ENCODE measurements at regions not wholly inside any gene's neighbourhood (a gene's known extent, or its start where the extent isn't known, plus 50 kb on each side); places are given as distances from the start of the nearest gene placed in this dataset.
"Not testable (repeated sequence)": the region's sequence is repeated elsewhere in the genome, so short reads cannot be mapped to it uniquely, and the experiment has no call there.

DNA sequence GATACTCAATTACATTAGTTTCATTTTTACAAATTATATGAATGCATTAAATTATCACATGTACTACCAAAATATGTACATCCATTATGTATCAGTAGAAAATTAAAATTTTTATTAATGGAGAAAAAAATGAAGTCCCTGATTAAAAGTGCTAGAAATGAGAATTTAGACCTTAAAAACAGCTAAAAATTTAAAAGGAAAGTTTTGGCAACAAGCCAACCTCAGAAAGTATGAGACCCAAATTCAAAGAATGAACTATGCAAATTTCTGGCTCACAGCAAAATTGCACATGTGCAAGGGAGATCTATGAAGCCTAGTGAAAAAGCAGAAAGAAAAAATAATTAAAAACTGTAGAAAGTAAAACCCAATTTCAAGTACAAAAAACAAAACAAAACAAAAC, 725.1 kb upstream of the TPTE start:
- H3K27me3 Mint-ChIP-seq (ENCODE audit: low read depth); H3K36me3 Mint-ChIP-seq (ENCODE audit: low read depth); H3K4me1 Mint-ChIP-seq; H3K4me3 Mint-ChIP-seq; H3K27ac Mint-ChIP-seq: not testable (repeated sequence)
- H3K9me3 Mint-ChIP-seq: peaks cover 48% of the 10 kb centered on the region

GRCh38 chr21:9807675-9808074, 713.7 kb upstream of the TPTE start:
- H3K4me1 Mint-ChIP-seq; H3K27ac Mint-ChIP-seq; H3K9me3 Mint-ChIP-seq; H3K27me3 Mint-ChIP-seq (ENCODE audit: low read depth); H3K4me3 Mint-ChIP-seq; H3K36me3 Mint-ChIP-seq (ENCODE audit: low read depth): not testable (repeated sequence)

- H3K36me3 Mint-ChIP-seq (ENCODE audit: low read depth); H3K4me3 Mint-ChIP-seq; H3K9me3 Mint-ChIP-seq; H3K4me1 Mint-ChIP-seq; H3K27me3 Mint-ChIP-seq (ENCODE audit: low read depth); H3K27ac Mint-ChIP-seq: not testable (repeated sequence)
Measured at GRCh38 chr21:9811223-9812004, 710.0 kb upstream of the TPTE start.

- not testable (repeated sequence) for H3K4me3 Mint-ChIP-seq; H3K27ac Mint-ChIP-seq; H3K36me3 Mint-ChIP-seq (ENCODE audit: low read depth); H3K9me3 Mint-ChIP-seq; H3K27me3 Mint-ChIP-seq (ENCODE audit: low read depth); H3K4me1 Mint-ChIP-seq
Measured at GRCh38 chr21:9812507-9812906, 708.9 kb upstream of the TPTE start.

DNA sequence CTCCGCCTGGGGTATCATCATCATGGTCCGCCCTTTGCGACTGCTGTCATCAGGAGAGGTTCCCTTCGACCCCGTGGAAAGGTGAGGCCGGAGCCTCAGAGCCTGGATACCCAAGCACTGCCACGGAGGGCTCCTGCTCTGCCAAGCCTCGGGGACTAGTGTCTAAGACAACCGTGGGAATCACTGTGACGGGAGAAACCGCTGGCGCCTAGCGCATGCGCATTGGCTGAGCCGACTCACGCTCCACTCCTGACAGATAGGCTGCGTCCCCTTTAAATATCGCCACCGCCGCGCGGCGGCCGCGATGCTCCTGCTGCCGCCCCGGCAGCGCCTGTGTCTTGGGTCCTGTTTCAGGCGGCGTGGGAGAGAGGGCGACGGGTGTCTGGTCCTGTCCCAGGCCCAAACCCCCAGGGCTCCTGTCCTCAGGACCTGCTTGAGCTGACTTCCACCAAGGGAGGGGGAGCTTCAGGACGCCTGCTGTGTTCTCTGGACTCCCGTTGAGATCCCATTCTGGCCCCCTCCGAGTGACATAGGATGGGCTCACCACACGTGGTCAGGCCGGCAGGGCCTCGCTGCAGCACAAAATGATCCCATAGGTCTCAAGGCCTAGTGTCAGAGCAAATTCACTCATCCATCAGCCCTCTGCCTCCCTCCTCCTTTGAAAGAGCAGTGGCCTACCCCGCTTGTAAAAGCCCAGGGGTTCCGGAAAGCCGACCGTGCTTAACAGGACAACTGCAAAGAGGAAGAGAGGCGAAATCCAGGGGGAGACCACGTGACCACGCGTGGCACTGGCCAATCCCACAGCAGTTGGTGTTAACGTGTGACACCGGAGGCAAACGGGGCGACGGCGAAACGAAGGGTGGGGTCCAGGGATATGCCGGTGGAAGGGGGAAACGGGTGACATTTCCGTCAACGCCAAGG, 707.2 kb upstream of the TPTE start:
- not testable (repeated sequence) for H3K4me3 Mint-ChIP-seq; H3K36me3 Mint-ChIP-seq (ENCODE audit: low read depth); H3K9me3 Mint-ChIP-seq; H3K27ac Mint-ChIP-seq; H3K4me1 Mint-ChIP-seq; H3K27me3 Mint-ChIP-seq (ENCODE audit: low read depth)

DNA sequence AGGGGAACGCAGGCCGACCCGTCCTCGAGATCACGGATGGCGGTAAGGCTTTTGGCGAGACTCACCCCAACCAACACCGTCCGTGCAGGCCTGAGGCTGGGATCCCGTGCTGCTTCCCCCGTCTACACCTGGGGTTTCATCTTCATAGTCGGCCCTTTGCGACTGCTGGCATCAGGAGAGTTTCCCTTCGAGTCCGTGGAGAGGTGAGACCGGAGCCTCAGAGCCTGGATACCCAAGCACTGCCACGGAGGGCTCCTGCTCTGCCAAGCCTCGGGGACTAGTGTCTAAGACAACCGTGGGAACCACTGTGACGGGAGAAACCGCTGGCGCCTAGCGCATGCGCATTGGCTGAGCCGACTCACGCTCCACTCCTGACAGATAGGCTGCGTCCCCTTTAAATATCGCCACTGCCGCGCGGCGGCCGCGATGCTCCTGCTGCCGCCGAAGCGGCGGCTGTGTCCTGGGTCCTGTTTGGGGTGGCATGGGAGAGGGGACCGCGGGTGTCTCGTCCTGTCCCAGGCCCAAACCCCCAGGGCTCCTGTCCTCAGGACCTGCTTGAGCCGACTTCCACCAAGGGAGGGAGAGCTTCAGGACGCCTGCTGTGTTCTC, 706.1 kb upstream of the TPTE start:
- not testable (repeated sequence) for H3K4me1 Mint-ChIP-seq; H3K9me3 Mint-ChIP-seq; H3K36me3 Mint-ChIP-seq (ENCODE audit: low read depth); H3K4me3 Mint-ChIP-seq; H3K27me3 Mint-ChIP-seq (ENCODE audit: low read depth); H3K27ac Mint-ChIP-seq

DNA sequence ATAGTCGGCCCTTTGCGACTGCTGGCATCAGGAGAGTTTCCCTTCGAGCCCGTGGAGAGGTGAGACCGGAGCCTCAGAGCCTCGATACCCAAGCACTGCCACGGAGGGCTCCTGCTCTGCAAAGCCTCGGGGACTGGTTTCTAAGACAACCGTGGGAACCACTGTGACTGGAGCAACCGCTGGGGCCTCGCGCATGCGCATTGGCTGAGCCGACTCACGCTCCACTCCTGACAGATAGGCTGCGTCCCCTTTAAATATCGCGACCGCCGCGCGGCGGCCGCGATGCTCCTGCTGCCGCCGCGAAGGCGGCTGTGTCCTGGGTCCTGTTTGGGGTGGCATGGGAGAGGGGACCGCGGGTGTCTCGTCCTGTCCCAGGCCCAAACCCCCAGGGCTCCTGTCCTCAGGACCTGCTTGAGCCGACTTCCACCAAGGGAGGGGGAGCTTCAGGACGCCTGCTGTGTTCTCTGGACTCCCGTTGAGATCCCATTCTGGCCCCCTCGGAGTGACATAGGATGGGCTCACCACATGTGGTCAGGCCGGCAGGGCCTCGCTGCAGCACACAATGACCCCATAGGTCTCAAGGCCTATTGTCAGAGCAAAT, 704.5 kb upstream of the TPTE start:
- not testable (repeated sequence) for H3K27me3 Mint-ChIP-seq (ENCODE audit: low read depth); H3K4me1 Mint-ChIP-seq; H3K27ac Mint-ChIP-seq; H3K9me3 Mint-ChIP-seq; H3K4me3 Mint-ChIP-seq; H3K36me3 Mint-ChIP-seq (ENCODE audit: low read depth)

- not testable (repeated sequence) for H3K36me3 Mint-ChIP-seq (ENCODE audit: low read depth); H3K4me1 Mint-ChIP-seq; H3K9me3 Mint-ChIP-seq; H3K4me3 Mint-ChIP-seq; H3K27me3 Mint-ChIP-seq (ENCODE audit: low read depth); H3K27ac Mint-ChIP-seq
Measured at GRCh38 chr21:9817841-9818441, 703.4 kb upstream of the TPTE start.

- H3K36me3 Mint-ChIP-seq (ENCODE audit: low read depth); H3K4me3 Mint-ChIP-seq; H3K4me1 Mint-ChIP-seq; H3K27ac Mint-ChIP-seq; H3K27me3 Mint-ChIP-seq (ENCODE audit: low read depth); H3K9me3 Mint-ChIP-seq: not testable (repeated sequence)
Measured at GRCh38 chr21:9819549-9820192, 701.7 kb upstream of the TPTE start.

GRCh38 chr21:9820579-9820978, 700.8 kb upstream of the TPTE start:
- H3K9me3 Mint-ChIP-seq; H3K4me3 Mint-ChIP-seq; H3K36me3 Mint-ChIP-seq (ENCODE audit: low read depth); H3K27ac Mint-ChIP-seq; H3K4me1 Mint-ChIP-seq; H3K27me3 Mint-ChIP-seq (ENCODE audit: low read depth): not testable (repeated sequence)

- not testable (repeated sequence) for H3K9me3 Mint-ChIP-seq; H3K4me1 Mint-ChIP-seq; H3K36me3 Mint-ChIP-seq (ENCODE audit: low read depth); H3K27me3 Mint-ChIP-seq (ENCODE audit: low read depth); H3K27ac Mint-ChIP-seq; H3K4me3 Mint-ChIP-seq
Measured at GRCh38 chr21:9821472-9821871, 699.9 kb upstream of the TPTE start.

DNA sequence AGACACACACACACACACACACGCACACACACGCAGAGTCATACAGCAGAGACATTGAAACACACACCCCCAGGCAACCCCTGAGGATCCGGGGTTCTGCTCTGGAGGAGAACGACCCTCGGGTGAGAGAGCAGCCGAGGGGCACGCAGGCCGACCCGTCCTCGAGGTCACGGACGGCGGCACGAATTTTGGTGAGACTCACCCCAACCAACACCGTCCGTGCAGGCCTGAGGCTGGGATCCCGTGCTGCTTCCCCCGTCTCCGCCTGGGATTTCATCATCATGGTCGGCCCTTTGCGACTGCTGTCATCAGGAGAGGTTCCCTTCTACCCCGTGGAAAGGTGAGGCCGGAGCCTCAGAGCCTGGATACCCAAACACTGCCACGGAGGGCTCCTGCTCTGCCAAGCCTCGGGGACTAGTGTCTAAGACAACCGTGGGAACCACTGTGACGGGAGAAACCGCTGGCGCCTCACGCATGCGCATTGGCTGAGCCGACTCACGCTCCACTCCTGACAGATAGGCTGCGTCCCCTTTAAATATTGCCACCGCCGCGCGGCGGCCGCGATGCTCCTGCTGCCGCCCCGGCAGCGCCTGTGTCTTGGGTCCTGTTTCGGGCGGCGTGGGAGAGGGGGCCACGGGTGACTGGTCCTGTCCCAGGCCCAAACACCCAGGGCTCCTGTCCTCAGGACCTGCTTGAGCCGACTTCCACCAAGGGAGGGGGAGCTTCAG, 699.1 kb upstream of the TPTE start:
- not testable (repeated sequence) for H3K4me1 Mint-ChIP-seq; H3K27me3 Mint-ChIP-seq (ENCODE audit: low read depth); H3K36me3 Mint-ChIP-seq (ENCODE audit: low read depth); H3K4me3 Mint-ChIP-seq; H3K27ac Mint-ChIP-seq; H3K9me3 Mint-ChIP-seq

GRCh38 chr21:9823197-9824157, 697.9 kb upstream of the TPTE start:
- not testable (repeated sequence) for H3K27ac Mint-ChIP-seq; H3K36me3 Mint-ChIP-seq (ENCODE audit: low read depth); H3K4me1 Mint-ChIP-seq; H3K4me3 Mint-ChIP-seq; H3K27me3 Mint-ChIP-seq (ENCODE audit: low read depth); H3K9me3 Mint-ChIP-seq
